HepG2 (cell line): ENCODE measurements at regions not wholly inside any gene's neighbourhood (a gene's known extent, or its start where the extent isn't known, plus 50 kb on each side); places are given as distances from the start of the nearest gene placed in this dataset.

Experiments used
- FOXP1 ChIP-seq, 2 experiments: fragments of 450-650 bp in 1 of 2; IDR thresholded peaks; 2 replicates each; pipeline ENCODE4 v1.6.1; 2017 to 2018; ENCODE audit warnings: antibody characterized with exemption in 1 of 2
- HMGXB4 ChIP-seq, 2 experiments: sonication (generic) in 1 of 2; formaldehyde crosslinking in 1 of 2; IDR thresholded peaks; 2 replicates each; pipeline versions ENCODE4 v1.4.0 to v1.6.1; 2018 to 2020; ENCODE audit warnings: missing genetic modification reagents in 2 of 2, borderline replicate concordance in 1 of 2, low read depth in 1 of 2, mild to moderate bottlenecking in 1 of 2, missing biosample characterization in 1 of 2
- JUNB ChIP-seq: sonication (generic); formaldehyde crosslinking; IDR thresholded peaks from 2 replicates; pipeline ENCODE4 v1.8.0; 2022; ENCODE audit warnings: missing genetic modification reagents, mild to moderate bottlenecking, borderline replicate concordance
- POLR2AphosphoS2 ChIP-seq: IDR thresholded peaks from 2 replicates; pipeline ENCODE4 v1.6.1; 2011; ENCODE audit warnings: low read depth, low read length, improper control_type of control experiment
- SMARCE1 ChIP-seq: fragments of 450-650 bp; IDR thresholded peaks from 2 replicates; pipeline ENCODE4 v1.6.1; 2017; ENCODE audit warnings: borderline replicate concordance
- ZNF543 ChIP-seq: sonication (generic); formaldehyde crosslinking; IDR thresholded peaks from 2 replicates; pipeline ENCODE4 v1.4.0; 2020; ENCODE audit warnings: mild to moderate bottlenecking, missing genetic modification reagents
- ZZZ3 ChIP-seq: sonication (generic); formaldehyde crosslinking; IDR thresholded peaks from 2 replicates; pipeline ENCODE4 v1.4.0; 2020; ENCODE audit warnings: missing genetic modification reagents, mild to moderate bottlenecking, borderline replicate concordance
- TF ChIP-seq, protein P1 (sequence below): sonication (generic); formaldehyde crosslinking; IDR thresholded peaks from 2 replicates; pipeline ENCODE4 v1.5.0; 2020; ENCODE audit warnings: mild to moderate bottlenecking, missing genetic modification reagents, moderate library complexity
- TF ChIP-seq, protein P2 (sequence below): sonication (generic); formaldehyde crosslinking; IDR thresholded peaks from 2 replicates; pipeline ENCODE4 v1.8.1; 2023; ENCODE audit warnings: mild to moderate bottlenecking, moderate library complexity, missing genetic modification reagents
- TF ChIP-seq, protein P3 (sequence below): sonication (generic); formaldehyde crosslinking; IDR thresholded peaks from 2 replicates; pipeline ENCODE4 v1.4.0; 2020; ENCODE audit warnings: missing genetic modification reagents

DNA sequence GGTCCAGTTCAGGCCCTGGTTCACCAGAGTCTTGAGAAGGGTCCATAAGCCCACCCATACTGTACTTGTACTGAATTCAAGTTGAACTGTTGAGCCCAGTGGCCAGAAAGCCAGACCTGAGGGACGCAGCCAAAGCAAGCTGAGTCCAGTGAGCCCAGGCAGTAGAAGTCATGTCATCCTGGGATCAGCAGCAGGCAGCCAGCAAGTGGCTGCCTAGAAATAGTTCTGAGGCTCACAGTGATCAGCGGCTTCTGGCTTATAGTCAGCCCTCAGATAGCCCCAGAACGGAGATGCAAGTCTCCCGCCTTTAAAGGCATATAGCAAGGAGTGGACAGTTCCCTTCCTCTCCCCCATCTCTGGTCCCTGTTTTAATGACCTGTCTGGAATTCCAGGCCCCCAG is 347.1 kb downstream of the FBXW7 start:
- TF ChIP-seq, protein P1, sequence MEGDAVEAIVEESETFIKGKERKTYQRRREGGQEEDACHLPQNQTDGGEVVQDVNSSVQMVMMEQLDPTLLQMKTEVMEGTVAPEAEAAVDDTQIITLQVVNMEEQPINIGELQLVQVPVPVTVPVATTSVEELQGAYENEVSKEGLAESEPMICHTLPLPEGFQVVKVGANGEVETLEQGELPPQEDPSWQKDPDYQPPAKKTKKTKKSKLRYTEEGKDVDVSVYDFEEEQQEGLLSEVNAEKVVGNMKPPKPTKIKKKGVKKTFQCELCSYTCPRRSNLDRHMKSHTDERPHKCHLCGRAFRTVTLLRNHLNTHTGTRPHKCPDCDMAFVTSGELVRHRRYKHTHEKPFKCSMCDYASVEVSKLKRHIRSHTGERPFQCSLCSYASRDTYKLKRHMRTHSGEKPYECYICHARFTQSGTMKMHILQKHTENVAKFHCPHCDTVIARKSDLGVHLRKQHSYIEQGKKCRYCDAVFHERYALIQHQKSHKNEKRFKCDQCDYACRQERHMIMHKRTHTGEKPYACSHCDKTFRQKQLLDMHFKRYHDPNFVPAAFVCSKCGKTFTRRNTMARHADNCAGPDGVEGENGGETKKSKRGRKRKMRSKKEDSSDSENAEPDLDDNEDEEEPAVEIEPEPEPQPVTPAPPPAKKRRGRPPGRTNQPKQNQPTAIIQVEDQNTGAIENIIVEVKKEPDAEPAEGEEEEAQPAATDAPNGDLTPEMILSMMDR (CRISPR knock-in tag): no peak
- TF ChIP-seq JUNB (CRISPR knock-in tag) (no peak), ZNF543 (CRISPR knock-in tag) (no peak), POLR2AphosphoS2 (no peak), HMGXB4 (CRISPR knock-in tag; IDR thresholded peaks at IDR 0.05; ENCODE audit: borderline replicate concordance in 1 of 2, low read depth in 1 of 2) (no peak), ZZZ3 (CRISPR knock-in tag) (no peak), FOXP1 (IDR thresholded peaks at IDR 0.05) (no peak), FOXP1 (CRISPR knock-in tag; IDR thresholded peaks at IDR 0.05) (no peak), SMARCE1 (no peak)
- TF ChIP-seq, protein P2, sequence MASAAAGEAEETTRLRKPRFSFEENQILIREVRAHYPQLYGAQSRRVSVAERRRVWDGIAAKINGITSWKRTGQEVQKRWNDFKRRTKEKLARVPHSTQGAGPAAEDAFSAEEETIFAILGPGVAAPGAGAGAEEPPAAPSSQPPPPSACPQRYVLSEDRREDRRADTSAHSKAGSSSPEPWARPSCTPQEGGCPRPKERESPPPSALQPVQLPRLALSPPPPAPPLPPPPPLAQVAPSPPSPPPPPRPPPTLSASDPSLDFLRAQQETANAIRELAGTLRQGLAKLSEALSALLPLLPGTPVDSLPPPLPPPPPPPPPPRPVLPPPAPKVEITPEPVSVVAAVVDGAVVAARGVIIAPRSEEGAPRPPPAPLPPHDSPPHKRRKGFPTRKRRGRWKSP (CRISPR knock-in tag): no peak
- TF ChIP-seq, protein P3, sequence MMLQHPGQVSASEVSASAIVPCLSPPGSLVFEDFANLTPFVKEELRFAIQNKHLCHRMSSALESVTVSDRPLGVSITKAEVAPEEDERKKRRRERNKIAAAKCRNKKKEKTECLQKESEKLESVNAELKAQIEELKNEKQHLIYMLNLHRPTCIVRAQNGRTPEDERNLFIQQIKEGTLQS (CRISPR knock-in tag): no peak
